HG02763 (cell line): ENCODE measurements at regions not wholly inside any gene's neighbourhood (a gene's known extent, or its start where the extent isn't known, plus 50 kb on each side); places are given as distances from the start of the nearest gene placed in this dataset.
"Not testable (repeated sequence)": the region's sequence is repeated elsewhere in the genome, so short reads cannot be mapped to it uniquely, and the experiment has no call there.

Experiments
- ATAC-seq: cut with Tn5 transposase; IDR thresholded peaks from one replicate; pipeline ENCODE4 v1.9.1; 2021; ENCODE audit warnings: mild to moderate bottlenecking, moderate library complexity; ENCODE audit not compliant: unreplicated experiment

DNA sequence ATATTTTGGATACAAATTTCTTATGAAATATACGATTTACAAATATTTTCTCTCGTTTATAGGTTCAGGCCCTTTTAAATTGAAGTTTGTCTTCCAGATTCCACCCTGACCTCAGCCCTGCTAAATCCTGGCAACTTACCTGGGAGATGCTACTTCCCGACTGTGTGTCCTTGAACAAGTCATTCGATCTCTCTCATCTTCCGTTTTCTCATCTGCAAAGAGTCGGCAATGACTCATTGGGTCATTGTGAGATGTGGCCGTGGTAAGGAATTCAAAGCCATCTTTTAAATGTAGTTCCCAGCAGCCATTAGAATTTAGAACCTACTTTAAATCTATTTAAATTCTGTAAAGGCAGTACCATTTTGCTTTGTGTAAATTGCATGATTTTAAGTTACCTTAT lies 72.5 kb downstream of the LHX2 start:
- ATAC-seq, result no peak

GRCh38 chr9:124087226-124087625 lies 75.7 kb downstream of the LHX2 start:
- ATAC-seq, result no peak

DNA sequence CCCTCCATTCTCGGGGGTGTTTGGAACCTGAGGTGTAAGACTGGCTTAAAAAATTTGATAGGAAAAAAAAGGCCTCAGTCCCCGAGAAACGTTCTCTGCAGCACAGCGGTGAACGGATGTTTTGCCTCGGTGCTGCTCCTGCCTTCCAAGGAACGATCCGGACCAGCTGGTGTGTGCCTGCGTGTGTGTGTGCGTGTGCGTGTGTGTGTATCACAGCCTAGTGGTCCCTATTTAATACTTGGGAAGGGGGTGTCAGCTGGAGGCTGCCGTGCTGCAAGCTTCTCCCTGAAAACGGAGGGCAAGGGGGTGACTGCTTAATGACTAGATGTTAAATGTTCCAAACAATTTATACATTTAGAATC lies 76.9 kb downstream of the LHX2 start:
- ATAC-seq, result no peak

GRCh38 chr9:124089631-124090488 lies 78.3 kb downstream of the LHX2 start:
- not testable (repeated sequence) for ATAC-seq

- no peak for ATAC-seq
Measured at GRCh38 chr9:124098141-124098905, 86.8 kb downstream of the LHX2 start.

- no peak for ATAC-seq
Measured at GRCh38 chr9:124099860-124100259, 88.3 kb downstream of the LHX2 start.

GRCh38 chr9:124101215-124101968 lies 89.8 kb downstream of the LHX2 start:
- ATAC-seq, result no peak

DNA sequence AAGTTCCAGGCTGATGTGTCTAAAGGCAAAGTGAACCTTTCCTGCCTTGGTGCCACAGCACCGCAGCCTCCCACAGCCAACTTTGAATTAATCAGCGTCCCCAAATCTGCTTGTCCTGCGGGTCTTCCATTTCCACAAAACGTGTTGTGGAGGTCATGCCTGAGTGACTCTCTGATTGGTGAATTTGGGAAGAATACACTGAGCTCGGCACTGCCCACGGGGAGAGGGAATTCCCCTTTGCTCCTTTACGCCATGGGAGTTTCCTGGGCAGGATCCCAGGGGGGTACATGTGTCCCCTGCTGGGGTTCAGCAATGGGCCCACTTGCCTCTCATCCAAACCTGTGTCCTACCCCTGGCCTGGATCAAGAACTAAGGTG lies 90.4 kb downstream of the LHX2 start:
- ATAC-seq, result no peak

GRCh38 chr9:124102363-124102762 lies 90.8 kb downstream of the LHX2 start:
- no peak for ATAC-seq

DNA sequence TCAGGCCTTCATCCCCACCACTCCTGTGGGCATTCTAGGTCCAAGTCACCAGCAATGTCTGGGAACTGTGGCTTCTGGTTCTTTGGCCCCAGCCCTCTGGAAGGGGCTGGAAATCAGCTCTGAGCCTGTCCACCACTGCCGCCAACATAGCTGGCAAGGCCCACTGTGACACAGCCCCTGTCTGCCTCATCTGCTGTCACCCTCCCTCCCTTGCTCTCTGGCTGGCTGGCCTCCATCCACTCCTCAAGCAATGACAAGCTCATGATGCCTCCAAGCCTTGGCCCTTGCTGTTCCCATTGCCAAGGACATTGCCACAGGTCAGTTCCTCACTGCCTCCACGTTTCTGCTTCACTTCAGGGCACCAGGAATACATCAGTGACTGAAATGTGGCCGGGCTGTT lies 93.7 kb downstream of the LHX2 start:
- ATAC-seq, result no peak

DNA sequence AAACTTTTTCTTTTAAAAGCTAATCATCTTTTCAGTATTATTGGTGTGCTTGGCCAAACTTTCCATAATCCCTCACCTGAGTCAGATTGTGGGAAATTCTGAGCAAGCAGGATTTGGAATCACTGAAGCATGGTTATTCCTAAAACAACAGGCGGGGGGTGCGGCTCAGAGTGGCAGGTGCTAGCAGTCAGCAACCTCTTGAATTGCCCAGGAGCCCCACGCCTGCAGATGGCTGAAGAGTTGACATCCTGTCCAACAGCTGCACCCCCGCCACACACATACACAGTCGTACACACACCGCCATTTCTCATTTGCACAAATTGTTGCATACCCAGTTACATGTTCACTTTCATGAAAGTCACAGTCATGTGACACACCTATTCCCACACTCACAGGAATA lies 96.6 kb downstream of the LHX2 start:
- no peak for ATAC-seq

DNA sequence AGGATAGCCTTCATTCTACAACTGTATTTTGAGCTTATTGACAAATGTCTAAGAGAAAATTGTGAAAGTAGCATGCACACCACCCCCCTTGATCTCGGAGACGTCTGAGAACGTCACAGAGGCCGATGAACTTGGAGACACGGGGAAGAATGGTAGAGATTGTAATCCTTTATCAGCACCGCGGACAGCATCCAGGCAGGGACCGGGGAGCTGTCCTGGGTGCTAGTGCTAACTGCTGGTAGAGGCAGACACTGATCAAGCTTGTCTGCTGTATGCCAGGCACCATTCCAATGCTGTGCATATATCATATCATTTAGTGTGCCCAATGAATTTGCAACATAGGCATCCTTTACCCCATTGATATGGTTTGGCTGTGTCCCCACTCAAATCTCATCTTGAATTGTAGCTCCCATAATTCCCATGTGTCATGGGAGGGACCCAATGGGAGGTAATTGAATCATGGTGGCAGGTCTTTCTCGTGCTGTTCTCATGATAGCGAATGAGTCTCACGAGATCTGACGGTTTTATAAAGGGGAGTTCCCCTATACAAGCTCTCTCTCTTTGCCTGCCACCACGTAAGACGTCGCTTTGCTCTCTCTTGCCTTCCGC lies 98.8 kb downstream of the LHX2 start:
- ATAC-seq, result no peak

GRCh38 chr9:124116683-124117363 lies 105.3 kb downstream of the LHX2 start:
- no peak for ATAC-seq

GRCh38 chr9:124118894-124119293 lies 107.3 kb downstream of the LHX2 start:
- no peak for ATAC-seq

- no peak for ATAC-seq
Measured at GRCh38 chr9:124120272-124120671, 108.7 kb downstream of the LHX2 start.

GRCh38 chr9:124121725-124122124 lies 110.2 kb downstream of the LHX2 start:
- ATAC-seq, result no peak

DNA sequence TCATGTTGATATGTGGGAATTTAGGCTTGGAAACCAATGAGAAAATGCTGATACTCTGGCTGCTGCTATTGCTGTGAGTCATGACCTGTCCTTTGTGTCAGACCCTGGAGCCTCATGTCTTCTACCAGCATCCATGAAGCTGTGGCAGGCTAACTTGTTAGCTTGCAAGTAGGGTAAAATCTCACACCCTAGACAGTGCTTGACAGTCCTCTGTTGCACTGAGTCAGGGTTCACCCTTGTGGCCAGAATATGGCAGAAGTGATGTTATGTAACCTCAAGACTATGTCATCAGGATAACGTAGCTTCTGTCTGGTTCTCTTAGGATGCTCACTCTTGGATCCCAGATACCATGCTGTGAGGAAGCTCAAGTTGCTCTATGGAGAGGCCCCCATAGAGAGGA lies 110.8 kb downstream of the LHX2 start:
- no peak for ATAC-seq

DNA sequence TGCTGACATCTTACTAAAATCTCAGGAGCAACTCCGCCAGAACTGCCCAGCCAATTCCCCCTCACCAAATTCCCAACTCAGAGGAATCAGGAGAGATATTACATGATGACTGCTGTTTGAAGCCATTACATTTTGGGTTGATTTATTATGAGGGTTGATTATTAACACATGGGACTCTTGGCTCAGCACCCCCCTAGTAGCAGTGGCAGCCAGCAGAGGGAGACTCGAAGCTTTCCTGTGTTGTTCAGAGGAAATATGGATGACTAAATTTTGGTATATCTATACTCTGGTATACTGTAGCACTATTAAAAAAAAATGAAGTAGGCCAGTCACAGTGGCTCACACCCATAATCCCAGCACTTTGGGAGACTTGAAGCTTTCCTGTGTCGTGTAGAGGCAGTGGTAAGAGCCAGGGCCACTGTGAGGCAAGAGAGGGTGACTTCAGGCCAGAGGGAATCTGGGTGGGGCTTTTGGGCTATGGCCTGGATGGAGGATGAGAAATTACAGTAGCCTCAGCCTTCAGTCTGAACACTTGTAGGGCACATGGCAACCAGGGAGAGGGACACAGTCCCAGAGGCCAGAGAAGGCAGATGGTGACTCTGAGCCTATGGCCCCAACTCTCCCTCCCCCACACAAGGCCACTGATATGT lies 111.4 kb downstream of the LHX2 start:
- ATAC-seq, result no peak

DNA sequence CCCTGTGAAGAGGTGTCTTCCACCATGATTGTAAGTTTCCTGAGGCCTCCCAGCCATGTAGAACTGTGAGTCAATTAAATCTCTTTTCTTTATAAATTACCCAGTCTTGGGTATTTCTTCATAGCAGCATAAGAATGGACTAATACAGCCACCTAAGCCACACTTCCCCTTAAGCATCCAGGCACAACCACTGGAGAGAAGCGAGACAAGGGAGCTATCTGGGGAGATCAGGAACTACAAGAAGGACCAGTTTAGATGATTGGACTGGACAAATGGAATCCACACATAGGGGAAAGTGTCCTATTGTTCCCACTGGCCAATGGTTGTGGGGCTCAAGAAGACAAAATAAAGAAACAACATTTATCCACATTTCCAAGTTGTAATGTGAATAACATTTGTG lies 112.1 kb downstream of the LHX2 start:
- ATAC-seq, result not testable (repeated sequence)
